Fibroblast of villous mesenchyme (primary cell): ENCODE measurements at regions not wholly inside any gene's neighbourhood (a gene's known extent, or its start where the extent isn't known, plus 50 kb on each side); places are given as distances from the start of the nearest gene placed in this dataset.
A peak's percentile ranks its signal among the peaks of the same experiment; 100 is the strongest.

Source experiments
- DNase-seq: peaks from one replicate; pipeline ENCODE4 v3.0.0-alpha.2; 2010; ENCODE audit warnings: low read depth
- H3K4me3 ChIP-seq: 2 replicates; pipeline ENCODE4 v1.5.1; 2011; ENCODE audit warnings: low read depth, mild to moderate bottlenecking, low read length
- CTCF ChIP-seq: IDR thresholded peaks from 2 replicates; pipeline ENCODE4 v1.5.1; 2012; ENCODE audit warnings: low read depth, mild to moderate bottlenecking, low read length; ENCODE audit not compliant: insufficient read depth

GRCh38 chr15:95853350-95853749 is 477.1 kb upstream of the NR2F2 start:
- no peak for TF ChIP-seq CTCF
- peak; percentile 42 for DNase-seq
- no peak overlapping the region for H3K4me3 ChIP-seq

GRCh38 chr15:95857124-95857757 is 473.3 kb upstream of the NR2F2 start:
- no peak for TF ChIP-seq CTCF

GRCh38 chr15:95857758-95858157 is 472.7 kb upstream of the NR2F2 start:
- no peak overlapping the region for H3K4me3 ChIP-seq
- peak; percentile 60 for DNase-seq
- TF ChIP-seq CTCF, result no peak

More at GRCh38 chr15:95857124-95857757, 473.3 kb upstream of the NR2F2 start:
- H3K4me3 ChIP-seq, result no peak overlapping the region
- peak; percentile 79 for DNase-seq

GRCh38 chr15:95860406-95860805 is 470.1 kb upstream of the NR2F2 start:
- H3K4me3 ChIP-seq, result no peak overlapping the region
- no peak for TF ChIP-seq CTCF
- DNase-seq, result no peak

- no peak overlapping the region for H3K4me3 ChIP-seq
- DNase-seq, result peak; percentile 51
- no peak for TF ChIP-seq CTCF
Observed at GRCh38 chr15:95864467-95864886, 466.0 kb upstream of the NR2F2 start.

GRCh38 chr15:95865330-95865739 is 465.2 kb upstream of the NR2F2 start:
- no peak for DNase-seq
- no peak overlapping the region for H3K4me3 ChIP-seq
- TF ChIP-seq CTCF, result no peak
